ENCODE measurements at regions not wholly inside any gene's neighbourhood (a gene's known extent, or its start where the extent isn't known, plus 50 kb on each side); places are given as distances from the start of the nearest gene placed in this dataset.
"Not testable (repeated sequence)": the region's sequence is repeated elsewhere in the genome, so short reads cannot be mapped to it uniquely, and the experiment has no call there.

DNA sequence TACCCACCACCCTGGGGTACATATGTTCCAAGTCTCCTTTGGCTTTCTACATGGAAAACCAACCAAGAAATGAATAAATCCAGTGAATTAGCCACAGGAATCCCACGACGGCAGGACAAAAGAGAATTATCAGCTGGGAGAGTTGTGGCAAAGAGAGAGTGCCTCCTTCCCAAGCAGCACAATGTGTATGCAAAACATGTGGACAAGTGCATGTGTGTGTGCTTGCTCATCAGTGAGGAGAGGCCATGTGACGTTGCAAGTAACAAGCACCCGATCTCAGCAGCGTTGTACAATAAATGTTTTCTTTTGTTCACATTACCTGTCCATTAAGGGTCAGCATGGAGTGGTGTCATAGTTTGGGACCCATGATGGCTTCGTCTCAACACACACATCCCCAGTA lies 50.0 kb upstream of the EMX2 start:
- no peak for DNase-seq

DNA sequence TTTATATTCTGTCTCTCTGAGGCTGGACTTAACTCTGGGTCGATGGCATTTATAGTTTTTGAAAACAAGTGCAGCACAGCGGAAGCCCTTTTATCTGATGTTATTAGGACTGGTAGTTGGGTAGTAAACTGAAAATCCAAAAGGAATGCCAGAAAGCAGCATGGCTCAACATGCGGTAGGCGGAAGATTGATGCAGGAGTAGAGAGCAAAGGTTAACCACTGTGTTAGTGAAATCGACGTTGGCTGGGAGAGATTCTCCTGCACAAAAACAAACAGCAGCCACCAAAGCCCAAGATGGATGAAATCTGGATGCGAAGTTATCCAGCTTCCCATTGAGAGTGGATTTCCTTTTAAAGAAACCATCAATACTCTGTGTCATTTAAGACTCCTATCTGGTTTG lies 54.5 kb upstream of the EMX2 start:
- no peak for DNase-seq

DNA sequence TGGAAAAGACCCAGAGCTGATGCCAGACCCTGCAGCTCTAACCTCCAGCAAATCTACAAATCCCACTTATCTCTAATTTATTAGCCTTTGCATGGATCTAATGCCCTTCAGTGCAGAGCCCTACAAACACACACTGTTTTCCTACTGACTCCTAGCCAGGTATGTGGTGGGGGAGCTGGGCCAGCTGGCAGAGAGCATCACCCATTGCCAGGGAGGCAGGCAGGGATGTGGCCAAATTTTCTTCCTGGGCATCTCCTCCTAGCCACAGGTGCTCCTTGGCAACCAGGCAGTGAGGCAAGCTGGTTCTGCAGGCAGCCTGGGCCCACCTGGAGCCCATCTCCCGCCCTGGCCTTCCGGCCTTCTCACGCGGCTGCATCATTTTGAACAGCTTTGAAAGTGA lies 55.9 kb upstream of the EMX2 start:
- no peak for DNase-seq

DNA sequence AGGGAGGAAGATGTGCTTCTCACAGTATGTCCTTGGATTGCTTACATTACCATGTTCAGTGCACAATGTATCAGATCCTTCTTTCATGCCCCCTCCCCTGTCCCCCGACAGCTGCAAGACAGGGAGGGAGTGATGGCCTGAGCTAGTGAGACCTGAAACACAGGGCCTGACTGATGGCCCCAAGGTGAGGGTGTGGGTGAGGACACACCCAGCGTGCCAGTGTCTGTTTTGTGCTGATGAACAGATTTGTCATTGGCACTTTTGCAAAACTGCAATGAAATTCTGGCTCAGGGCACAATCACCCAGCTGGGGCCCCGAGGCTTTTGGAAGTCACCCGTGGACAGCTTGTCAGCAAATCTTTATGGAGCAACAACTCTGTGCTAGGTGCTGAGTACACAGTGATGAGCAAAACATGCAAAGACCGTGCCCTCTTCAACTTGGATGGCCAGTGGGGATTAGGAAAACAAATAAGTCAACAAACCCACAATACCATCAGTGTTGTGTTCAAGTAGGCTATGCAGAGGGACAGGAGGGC lies 59.4 kb upstream of the EMX2 start:
- no peak for DNase-seq

DNA sequence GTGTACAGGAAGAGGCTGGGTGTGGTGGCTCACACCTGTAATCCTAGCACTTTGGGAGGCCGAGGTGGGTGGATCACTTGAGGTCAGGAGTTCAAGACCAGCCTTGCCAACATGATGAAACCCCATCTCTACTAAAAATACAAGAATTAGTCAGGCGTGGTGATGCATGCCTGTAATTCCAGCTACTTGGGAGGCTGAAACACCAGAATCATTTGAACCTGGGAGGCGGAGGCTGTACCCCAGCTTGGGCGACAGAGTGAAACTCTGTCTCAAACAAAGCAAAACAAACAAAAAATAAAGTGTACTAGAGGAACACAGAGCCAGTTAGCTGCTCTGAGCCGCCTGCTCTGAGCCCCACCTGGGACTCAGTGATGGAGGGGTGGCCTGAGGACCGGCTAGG lies 61.5 kb upstream of the EMX2 start:
- not testable (repeated sequence) for DNase-seq

DNA sequence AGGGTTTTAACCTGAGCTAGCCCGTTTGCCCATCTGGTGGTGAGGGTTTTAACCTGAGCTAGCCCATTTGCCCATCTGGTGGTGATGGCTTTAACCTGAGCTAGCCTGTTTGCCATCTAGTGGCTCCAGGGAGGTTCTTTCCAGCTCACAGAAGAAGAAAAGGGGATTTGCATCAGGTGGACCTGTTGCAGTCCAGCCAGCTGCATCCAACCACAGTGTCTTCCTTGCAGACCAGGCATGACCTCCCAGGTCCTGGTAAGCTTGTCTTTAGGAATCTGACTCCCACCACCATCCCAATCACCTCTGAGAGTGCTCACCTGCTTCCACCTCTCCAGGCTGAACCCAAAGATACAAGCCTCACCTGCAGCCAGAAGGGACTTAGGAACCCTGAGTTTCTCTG lies 62.4 kb upstream of the EMX2 start:
- DNase-seq, result no peak

DNA sequence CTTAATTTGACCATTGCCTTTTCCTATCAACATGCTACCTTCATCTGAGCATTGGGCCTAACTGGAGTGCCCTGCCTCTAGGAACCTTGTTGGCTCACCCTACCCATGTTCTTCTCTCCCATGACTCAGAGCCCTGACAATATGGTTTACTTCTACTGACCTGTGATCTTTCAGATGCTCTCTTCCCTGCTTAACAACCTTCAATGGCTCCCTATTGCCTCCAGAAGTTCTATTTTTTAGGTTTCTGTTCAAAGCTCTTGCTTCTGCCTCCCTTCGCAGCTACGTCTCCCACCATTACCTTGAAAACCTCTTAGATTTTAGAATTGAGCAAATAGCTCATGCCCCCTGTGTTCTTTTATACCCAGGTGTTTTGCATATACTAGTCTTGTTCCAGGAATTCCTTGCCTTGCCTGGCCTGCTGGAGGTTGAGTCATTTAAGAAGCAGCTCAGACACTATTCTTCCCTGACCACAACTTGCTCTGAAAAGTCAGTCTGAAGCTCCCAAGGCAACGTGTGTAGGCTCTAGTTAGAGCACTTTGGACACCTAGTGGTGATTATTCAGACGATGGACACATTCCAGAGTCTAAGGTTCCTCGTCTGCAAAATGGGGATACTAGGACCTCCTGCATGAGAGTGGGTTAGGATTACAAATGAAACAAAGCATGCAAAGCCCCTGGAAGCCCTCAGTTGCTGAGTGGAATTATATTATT lies 64.4 kb upstream of the EMX2 start:
- DNase-seq, result no peak

DNA sequence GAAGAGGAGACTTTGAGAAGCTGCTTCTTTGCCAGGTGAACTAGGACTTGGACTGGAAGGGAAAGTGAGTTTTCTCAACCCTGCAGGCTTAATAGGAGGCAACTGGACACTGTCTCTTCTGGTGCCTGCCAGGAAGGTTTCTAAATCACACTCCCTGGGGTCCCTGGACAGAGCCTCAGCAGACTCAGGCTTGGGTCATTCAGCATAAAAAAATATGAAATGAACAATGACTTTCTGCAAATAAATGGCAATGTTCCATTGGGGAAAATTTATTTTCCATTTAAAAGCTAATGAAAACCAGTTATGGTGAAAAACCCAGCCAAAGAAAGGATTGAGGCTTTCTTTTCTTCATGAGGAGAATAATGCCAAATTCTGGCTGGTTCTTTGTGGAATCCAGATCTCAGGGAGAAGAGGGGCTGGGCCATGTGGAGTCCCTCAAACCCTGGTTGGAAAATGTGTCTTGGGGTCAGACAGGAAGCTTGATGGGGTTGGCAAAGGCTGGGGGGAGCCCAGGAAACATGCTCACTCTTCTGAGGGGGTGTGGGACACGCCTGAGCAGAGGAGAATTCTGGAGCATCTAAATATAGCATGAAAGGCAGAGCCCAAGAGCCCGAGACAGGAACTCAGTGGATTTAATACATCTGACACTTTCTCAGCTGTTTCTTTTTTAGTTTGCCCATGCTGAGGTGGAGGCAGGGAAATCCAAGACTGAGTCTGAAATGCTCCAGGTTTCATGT lies 65.2 kb upstream of the EMX2 start:
- no peak for DNase-seq

DNA sequence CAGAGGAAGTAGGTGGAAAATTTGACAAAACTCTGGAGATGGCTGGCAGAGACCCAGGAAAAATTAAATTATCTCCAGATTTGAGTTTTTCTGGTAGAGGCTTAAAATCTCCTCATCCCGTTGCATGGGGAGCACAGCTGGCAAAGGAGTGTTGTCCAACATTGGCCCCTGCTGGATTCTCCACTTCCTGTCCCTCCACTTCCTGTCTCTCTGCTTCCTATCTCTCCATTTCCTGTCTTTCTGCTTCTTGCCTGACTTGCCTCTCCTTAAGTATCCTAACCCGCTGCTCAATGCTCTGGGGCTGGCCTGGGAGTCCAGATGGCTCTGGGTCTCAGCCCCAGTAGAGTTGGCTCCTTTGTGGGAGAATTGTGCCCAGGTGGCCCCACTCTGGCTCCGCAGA lies 65.8 kb upstream of the EMX2 start:
- DNase-seq, result no peak

DNA sequence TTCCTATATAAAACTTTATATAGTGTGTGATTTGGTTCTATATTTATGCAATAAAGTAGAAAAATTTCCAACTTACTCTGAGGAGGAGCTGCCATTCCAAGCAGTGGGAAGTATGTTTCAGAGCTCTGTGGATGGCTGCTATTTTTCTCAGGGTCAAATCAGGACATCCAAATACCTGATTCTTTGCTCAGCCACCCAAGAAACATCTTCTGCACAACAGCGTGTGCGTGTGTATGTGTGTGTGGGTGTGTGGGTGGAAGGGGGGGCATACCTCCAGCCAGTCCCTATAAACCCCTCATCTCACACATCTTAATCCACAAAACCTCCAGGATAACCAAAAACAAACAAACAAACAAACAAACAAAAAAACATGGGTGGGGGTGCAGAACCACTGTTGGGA lies 66.3 kb upstream of the EMX2 start:
- no peak for DNase-seq

DNA sequence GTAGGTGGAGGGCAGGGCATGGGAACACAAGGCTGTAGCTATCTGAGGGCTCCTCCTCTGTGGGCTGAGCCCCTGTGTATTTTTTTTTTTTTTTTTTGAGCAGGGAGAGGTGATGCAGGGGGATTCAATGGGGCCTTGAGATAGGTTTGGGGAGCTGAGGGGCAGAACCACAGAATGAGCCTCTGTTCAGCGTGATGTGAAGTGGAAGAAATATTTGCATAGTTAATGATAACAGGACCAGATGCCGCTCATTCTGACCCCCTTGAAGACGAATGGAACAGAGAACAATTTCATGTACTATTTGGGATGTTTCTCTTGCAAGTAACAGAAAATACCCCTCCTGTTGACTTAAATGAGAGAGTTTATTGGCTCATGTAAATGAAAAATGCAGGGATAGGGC lies 69.7 kb upstream of the EMX2 start:
- no peak for DNase-seq

DNA sequence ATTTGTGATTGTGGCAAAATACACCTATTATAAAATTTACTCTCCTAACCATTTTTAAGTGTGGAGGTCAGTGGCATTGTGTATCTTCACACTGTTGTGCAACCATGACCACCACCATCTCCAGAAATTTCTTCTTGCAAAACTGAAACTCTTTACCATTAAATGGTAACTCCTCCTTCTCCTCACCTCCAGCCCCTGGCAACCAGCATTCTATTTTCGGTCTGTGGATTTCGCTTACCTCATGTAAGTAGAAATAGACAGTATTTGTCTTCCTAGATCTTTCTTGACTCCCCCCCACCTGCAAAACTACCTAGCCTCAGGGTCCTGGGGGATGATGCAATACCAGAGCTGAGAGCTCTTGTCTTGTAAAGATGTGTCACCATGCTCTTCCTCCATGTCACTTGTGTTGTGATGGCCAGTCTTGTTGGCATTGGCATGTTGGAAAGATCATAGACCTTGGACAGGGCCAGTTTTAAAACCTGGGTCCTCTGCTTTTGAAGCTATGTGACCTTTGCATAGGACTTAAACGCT lies 71.1 kb upstream of the EMX2 start:
- no peak for DNase-seq

DNA sequence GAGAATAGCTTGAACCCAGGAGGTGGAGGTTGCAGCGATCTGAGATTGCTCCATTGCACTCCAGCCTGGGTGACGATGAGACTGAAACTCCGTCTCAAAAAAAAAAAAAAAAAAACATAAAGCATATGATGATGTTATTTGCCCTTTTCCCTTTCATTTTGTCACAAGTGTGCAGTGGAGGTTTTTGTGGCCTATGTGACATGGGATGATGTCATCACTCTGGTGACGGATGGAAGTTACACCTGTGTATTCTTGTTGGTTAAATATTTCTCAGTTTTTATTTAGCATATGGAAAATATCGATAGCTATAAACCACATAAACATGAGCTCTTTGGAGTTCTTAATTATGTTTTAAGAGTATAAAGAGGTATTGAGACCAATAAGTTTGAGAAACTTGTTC lies 71.8 kb upstream of the EMX2 start:
- DNase-seq, result no peak

DNA sequence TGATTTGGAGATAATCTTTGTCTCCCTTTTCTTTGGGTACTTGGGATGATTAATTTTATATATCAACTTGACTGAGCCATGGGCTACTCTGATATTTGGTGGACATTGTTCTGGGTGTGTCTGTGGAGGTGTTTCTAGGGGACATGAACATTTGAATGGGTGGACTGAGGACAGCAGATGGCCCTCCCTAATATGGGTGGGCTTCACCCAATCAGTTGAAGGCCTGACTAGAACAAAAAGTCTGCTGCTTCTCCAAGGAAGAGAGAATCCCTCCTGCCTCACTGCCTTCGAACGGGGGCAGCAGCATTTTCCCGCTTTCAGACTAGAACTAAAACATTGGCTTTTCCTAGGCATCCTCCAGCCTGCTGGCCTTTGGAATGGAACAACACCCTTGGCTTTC lies 73.9 kb upstream of the EMX2 start:
- no peak for DNase-seq

DNA sequence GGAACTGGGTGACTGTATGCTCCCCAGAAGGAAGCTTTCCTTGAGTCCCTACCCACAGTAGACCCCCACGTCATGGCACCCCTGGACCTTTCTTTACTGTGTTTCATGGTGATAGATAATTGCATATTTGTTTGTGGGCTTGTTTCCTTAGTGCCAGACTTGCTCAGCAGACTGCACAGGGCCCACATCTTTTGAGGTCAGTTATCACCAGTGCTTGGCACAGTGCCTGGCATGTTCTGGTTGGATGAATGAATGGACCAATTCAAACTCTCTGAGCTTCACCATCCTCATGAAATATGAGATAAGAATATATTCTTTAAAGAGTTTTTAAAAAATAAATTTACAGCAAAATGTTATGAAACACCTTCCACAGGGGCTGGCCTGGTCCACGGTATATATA lies 78.4 kb upstream of the EMX2 start:
- no peak for DNase-seq

DNA sequence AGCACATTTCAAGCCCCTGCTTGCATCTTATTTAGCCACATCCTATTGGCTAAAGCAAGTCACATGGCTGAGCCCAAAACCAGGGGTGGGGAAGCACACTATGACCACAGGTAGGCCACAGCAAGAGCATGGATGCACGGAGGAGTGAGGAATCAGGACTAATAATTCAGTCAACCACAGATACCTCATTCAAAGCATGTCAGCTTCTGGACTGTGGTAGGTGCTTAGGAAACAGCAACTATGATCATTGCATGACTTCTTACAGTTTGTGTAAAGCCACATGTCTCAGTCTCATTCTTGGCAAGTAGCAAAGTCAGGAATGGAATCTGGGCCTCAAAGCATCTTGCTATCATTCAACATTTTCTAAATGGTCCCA lies 79.0 kb upstream of the EMX2 start:
- no peak for DNase-seq

DNA sequence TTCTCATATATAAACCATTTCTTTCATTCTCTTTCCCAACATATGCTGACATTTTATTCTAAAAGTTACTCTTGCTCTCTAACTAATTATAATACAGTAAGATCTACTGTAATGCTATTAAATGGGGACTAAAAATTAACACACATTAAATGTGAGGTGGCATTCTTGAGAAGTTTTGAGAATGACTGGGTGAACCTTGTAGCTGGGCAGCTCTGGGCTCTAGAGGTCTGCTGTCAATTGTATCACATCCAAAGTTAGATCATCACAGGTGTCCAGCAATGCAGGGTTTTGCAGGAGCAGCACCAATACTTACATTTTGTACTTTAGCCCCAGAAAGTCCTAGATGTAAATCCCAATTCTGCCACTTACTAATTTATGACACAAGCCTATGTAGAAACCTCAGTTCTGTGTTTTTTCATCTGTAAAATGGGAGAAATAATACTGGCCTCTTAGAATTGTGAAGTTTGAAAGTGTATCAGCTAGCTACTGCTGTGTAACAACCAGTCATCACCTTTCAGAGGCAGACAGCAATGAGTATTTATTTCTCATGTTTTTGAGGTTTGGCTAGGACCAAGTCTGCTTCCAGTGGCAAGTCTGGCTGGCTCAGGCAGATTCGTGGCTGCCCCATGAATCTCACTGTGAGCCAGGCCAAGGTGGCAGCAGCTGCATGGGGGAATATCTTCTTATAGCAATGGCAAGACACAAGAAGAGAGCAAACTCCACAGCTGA lies 79.6 kb upstream of the EMX2 start:
- DNase-seq, result no peak

DNA sequence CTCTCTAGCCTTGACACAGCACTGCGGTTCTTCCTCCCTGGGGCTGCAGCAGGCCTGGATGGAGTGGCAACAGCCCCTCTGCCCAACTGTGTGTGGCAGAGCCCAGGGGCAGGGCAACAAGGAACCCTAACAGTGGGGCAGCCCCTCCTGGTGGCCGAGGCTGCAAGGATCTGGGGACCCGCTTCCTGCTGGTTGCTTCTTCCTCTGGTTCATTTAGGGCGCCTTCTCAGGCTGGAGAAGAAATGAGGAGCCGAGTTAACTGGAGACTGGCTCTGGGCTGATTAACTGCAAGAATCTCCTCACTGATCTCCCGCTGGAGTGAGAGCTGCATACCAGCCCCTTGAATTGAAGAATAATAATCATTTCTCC lies 80.1 kb upstream of the EMX2 start:
- no peak for DNase-seq

DNA sequence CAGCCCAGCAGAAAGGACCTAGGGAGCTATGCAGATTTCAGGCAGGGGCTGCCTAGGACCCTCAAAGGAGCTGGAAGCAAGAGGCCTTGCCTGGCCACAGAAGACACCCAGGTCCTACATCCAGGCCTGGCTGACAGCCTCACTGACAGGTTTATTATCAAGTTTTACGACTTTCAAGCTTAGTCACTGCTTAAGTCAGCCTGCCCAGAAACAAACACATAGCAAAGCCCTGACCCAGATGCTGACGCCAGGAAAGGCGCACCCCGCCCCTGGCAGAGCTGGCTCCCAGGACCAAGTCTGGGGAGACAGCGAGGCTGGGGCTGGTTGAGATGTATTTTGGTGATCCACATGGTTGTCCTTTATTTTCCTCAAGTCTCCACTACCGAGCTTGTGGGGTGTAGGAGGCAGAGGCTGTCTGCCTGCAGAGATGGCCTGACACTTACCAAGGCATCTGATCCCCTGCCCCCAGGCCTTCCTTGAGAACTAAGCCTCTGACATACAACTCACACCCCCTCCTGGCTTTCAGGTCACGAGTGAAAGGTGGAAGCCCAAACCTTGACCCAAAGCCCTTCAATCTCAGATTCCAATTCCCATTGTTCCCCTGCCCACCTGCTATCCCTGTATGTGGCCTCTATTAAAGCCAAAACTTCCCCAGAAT lies 80.7 kb upstream of the EMX2 start:
- peak; percentile 82 for DNase-seq

DNA sequence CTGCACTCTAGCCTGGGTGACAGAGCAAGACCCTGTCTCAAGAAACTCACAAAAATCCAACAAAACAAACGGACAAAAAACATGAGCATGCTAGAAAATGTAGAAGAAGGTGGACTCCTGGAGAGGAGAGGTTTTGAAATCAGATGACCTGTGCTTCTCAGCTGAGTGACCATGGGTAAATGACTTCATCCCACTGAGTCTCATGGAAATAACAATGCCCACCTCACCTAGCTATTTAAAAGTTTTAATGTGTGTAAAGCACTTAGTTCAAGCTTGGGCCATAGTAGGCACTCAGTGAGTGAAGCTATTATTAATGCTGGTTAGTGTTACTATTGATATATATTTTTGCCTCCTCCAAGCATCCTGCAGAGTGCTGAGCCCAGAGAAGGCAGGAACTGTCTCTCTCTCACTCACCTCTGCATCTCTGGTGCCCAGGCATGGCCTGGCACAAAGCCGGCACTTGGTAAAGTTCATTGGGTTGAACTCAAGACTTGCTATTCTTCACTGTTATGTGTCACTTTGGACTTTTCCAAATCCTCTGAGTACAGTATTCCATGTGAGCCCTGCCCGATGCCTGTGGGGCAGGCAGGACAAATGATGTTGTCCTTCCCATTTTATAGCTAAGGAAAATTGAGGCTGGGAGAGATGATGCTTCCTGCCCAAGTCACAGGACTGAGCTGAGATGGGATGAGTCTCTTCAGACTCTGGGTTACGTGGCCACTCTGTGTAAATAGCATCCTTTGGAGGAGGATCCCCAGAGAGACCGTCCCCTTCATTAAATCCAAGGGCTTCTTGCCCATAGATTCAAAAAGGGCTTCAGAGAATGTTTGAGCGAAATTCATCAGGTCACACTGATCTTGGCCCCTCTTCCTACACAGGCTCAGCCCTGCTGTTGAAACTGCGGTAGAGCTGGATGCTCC lies 81.4 kb upstream of the EMX2 start:
- DNase-seq, result no peak

DNA sequence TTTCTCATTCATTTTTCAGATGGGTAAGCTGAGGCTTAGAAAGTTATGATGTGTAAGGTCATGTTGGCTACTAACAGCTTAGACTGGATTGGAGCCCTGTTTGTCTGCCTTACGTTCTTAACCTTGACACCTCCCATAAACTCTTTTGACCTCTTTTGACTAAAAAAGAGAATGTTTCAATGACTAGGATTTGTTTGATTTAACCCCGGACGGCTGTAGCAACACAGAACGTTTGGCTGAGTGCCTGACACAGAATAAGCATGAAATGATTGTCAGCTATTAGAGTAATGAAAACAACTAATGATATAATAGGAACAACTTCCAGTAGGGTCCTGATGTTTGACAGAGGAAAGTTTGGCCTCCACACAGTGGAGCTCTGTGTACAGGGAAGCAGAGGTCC lies 83.3 kb upstream of the PDZD8 start:
- DNase-seq, result no peak
